ENCODE measurements at regions not wholly inside any gene's neighbourhood (a gene's known extent, or its start where the extent isn't known, plus 50 kb on each side); places are given as distances from the start of the nearest gene placed in this dataset.

DNA sequence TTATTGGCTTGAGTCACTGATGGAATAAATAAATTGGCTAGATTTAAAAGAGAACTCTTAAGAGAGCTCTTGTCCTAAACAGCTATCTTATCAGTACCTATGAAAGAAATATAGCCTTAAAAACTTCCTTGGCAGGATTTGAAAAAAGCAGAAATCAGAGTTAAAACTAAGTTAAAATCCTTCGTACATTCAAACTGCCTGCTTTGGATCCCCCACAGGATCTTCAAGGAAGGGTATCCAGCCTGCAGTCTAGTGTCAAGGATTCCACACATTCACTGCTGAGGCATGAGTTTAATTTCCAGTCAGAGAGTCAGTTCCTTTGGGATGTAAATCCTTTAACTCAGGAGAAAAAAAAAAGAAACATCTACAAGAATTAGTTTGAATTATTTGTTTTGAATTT lies 242.9 kb upstream of the UBASH3B start:
- Histone ChIP-seq H3K27ac (ENCODE audit: control insufficient read depth, insufficient read depth, low read length) (no peak overlapping the region), H3K4me2 (ENCODE audit: control insufficient read depth, extremely low read depth, insufficient read depth, low read depth, low read length) (no peak overlapping the region), H3K9ac (ENCODE audit: control insufficient read depth, extremely low read depth, insufficient read depth, low read length) (no peak overlapping the region), H2AFZ (ENCODE audit: control insufficient read depth, low read length) (no peak overlapping the region), H3K27me3 (ENCODE audit: control insufficient read depth, extremely low read depth, insufficient read depth, low read length) (no peaks in the 10 kb centered on the region), H3K4me3 (ENCODE audit: control insufficient read depth in 2 of 3, extremely low read depth in 1 of 3, insufficient read depth in 2 of 3, low read depth in 1 of 3, low read length in 3 of 3) (no peak overlapping the region), H3K4me1 (ENCODE audit: control insufficient read depth, extremely low read depth, insufficient read depth, low read length) (no peaks in the 10 kb centered on the region), H4K20me1 (ENCODE audit: control insufficient read depth, extremely low read depth, insufficient read depth, low read length) (no peaks in the 10 kb centered on the region), H3K9me3 (ENCODE audit: control insufficient read depth, low read depth, low read length) (no peaks in the 10 kb centered on the region), H3K9me1 (ENCODE audit: control insufficient read depth, extremely low read depth, insufficient read depth, low read length) (no peaks in the 10 kb centered on the region), H3K36me3 (ENCODE audit: control insufficient read depth in 2 of 2, extremely low read depth in 1 of 2, insufficient read depth in 2 of 2, low read length in 2 of 2) (no peaks in the 10 kb centered on the region), H3K79me2 (ENCODE audit: control insufficient read depth, insufficient read depth, low read length) (no peaks in the 10 kb centered on the region)
- DNase-seq (ENCODE audit: low read depth, low spot score): no peak
- dilution Hi-C loops (cut with MboI; ENCODE audit: extremely low pct_ligation_motif_present, low sequenced_read_pairs): no loop called here
- no peak for TF ChIP-seq EZH2 (IDR thresholded peaks at IDR 0.05; ENCODE audit: low read length)
- TF ChIP-seq, protein P1, sequence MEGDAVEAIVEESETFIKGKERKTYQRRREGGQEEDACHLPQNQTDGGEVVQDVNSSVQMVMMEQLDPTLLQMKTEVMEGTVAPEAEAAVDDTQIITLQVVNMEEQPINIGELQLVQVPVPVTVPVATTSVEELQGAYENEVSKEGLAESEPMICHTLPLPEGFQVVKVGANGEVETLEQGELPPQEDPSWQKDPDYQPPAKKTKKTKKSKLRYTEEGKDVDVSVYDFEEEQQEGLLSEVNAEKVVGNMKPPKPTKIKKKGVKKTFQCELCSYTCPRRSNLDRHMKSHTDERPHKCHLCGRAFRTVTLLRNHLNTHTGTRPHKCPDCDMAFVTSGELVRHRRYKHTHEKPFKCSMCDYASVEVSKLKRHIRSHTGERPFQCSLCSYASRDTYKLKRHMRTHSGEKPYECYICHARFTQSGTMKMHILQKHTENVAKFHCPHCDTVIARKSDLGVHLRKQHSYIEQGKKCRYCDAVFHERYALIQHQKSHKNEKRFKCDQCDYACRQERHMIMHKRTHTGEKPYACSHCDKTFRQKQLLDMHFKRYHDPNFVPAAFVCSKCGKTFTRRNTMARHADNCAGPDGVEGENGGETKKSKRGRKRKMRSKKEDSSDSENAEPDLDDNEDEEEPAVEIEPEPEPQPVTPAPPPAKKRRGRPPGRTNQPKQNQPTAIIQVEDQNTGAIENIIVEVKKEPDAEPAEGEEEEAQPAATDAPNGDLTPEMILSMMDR (optimal IDR thresholded peaks at IDR 0.05 in 1 of 3, IDR thresholded peaks at IDR 0.05 in 1 of 3, conservative IDR thresholded peaks at IDR 0.05 in 1 of 3; ENCODE audit: extremely low read depth in 1 of 3, insufficient read depth in 2 of 3, low read length in 3 of 3): no peak
- no peak for FAIRE-seq

- no peak for FAIRE-seq
- dilution Hi-C loops (cut with MboI; ENCODE audit: extremely low pct_ligation_motif_present, low sequenced_read_pairs): no loop called here
- H3K27me3 ChIP-seq (ENCODE audit: control insufficient read depth, extremely low read depth, insufficient read depth, low read length): no peaks in the 10 kb centered on the region
Measured at GRCh38 chr11:122406466-122406865, 249.1 kb upstream of the UBASH3B start.

More at GRCh38 chr11:122406466-122406865, 249.1 kb upstream of the UBASH3B start:
- Histone ChIP-seq H3K36me3 (ENCODE audit: control insufficient read depth in 2 of 2, extremely low read depth in 1 of 2, insufficient read depth in 2 of 2, low read length in 2 of 2) (no peaks in the 10 kb centered on the region), H3K4me3 (ENCODE audit: control insufficient read depth in 2 of 3, extremely low read depth in 1 of 3, insufficient read depth in 2 of 3, low read depth in 1 of 3, low read length in 3 of 3) (no peak overlapping the region), H3K9me3 (ENCODE audit: control insufficient read depth, low read depth, low read length) (no peaks in the 10 kb centered on the region), H3K9me1 (ENCODE audit: control insufficient read depth, extremely low read depth, insufficient read depth, low read length) (no peaks in the 10 kb centered on the region), H2AFZ (ENCODE audit: control insufficient read depth, low read length) (no peak overlapping the region), H3K4me1 (ENCODE audit: control insufficient read depth, extremely low read depth, insufficient read depth, low read length) (no peaks in the 10 kb centered on the region), H3K79me2 (ENCODE audit: control insufficient read depth, insufficient read depth, low read length) (no peaks in the 10 kb centered on the region), H3K9ac (ENCODE audit: control insufficient read depth, extremely low read depth, insufficient read depth, low read length) (no peak overlapping the region), H3K4me2 (ENCODE audit: control insufficient read depth, extremely low read depth, insufficient read depth, low read depth, low read length) (no peak overlapping the region), H4K20me1 (ENCODE audit: control insufficient read depth, extremely low read depth, insufficient read depth, low read length) (no peaks in the 10 kb centered on the region), H3K27ac (ENCODE audit: control insufficient read depth, insufficient read depth, low read length) (no peak overlapping the region)
- no peak for DNase-seq (ENCODE audit: low read depth, low spot score)
- TF ChIP-seq, protein P1 (optimal IDR thresholded peaks at IDR 0.05 in 1 of 3, IDR thresholded peaks at IDR 0.05 in 1 of 3, conservative IDR thresholded peaks at IDR 0.05 in 1 of 3; ENCODE audit: extremely low read depth in 1 of 3, insufficient read depth in 2 of 3, low read length in 3 of 3): no peak
- no peak for TF ChIP-seq EZH2 (IDR thresholded peaks at IDR 0.05; ENCODE audit: low read length)
